H1 (cell line): ENCODE measurements at regions not wholly inside any gene's neighbourhood (a gene's known extent, or its start where the extent isn't known, plus 50 kb on each side); places are given as distances from the start of the nearest gene placed in this dataset.

Experiments
- CTCF ChIA-PET: fragments of 300-600 bp; sonication (Branson Sonifier 250); formaldehyde crosslinking; loops from one replicate; lab custom pipeline; 2021; ENCODE audit not compliant: partially characterized antibody; lab: Charles Lee
- POLR2A ChIA-PET: fragments of 300-600 bp; sonication (Branson Sonifier 250); formaldehyde crosslinking; loops from one replicate; lab custom pipeline; 2021; ENCODE audit warnings: inconsistent platforms; ENCODE audit not compliant: partially characterized antibody; lab: Charles Lee
- DNase-seq, 2 experiments: peaks; one replicate each; pipeline versions ENCODE4 v3.0.0 to v3.0.0-alpha.2; 2010 to 2022; ENCODE audit warnings: low spot score in 2 of 2, low read depth in 1 of 2, mixed read lengths in 1 of 2
- FAIRE-seq: peaks from 2 replicates; lab custom pipeline; 2011; peaks lifted over from hg19 to GRCh38; lab: Jason Lieb, UNC
- H2AFZ ChIP-seq: 2 replicates; pipeline ENCODE4 v1.8.1; 2012; ENCODE audit warnings: low read length, inconsistent platforms
- H2AK5ac ChIP-seq: 2 replicates; pipeline ENCODE4 v1.6.1; 2013; ENCODE audit warnings: low read depth, low read length
- H2BK120ac ChIP-seq: replicated peaks from 2 replicates; pipeline ENCODE3; 2013; ENCODE audit warnings: low read depth, low read length, inconsistent platforms
- H2BK12ac ChIP-seq: 2 replicates; pipeline ENCODE4 v1.6.1; 2013; ENCODE audit warnings: low read depth, low read length
- H2BK15ac ChIP-seq: 2 replicates; pipeline ENCODE4 v1.6.1; 2013; ENCODE audit warnings: low read length
- H2BK20ac ChIP-seq: 2 replicates; pipeline ENCODE4 v1.6.1; 2013; ENCODE audit warnings: low read length
- H2BK5ac ChIP-seq: 2 replicates; pipeline ENCODE4 v1.6.1; 2013; ENCODE audit warnings: low read depth, low read length
- H3K14ac ChIP-seq: 2 replicates; pipeline ENCODE4 v1.6.1; 2013; ENCODE audit warnings: inconsistent platforms; ENCODE audit not compliant: insufficient read length
- H3K18ac ChIP-seq: 2 replicates; pipeline ENCODE4 v1.6.1; 2013; ENCODE audit warnings: low read length; ENCODE audit errors: extremely low read depth
- H3K23ac ChIP-seq: 2 replicates; pipeline ENCODE4 v1.6.1; 2013; ENCODE audit warnings: inconsistent platforms; ENCODE audit not compliant: insufficient read length
- H3K23me2 ChIP-seq: 2 replicates; pipeline ENCODE4 v1.6.1; 2013; ENCODE audit warnings: low read depth, low read length
- H3K27ac ChIP-seq: 2 replicates; pipeline ENCODE4 v1.6.1; 2011; ENCODE audit warnings: low read depth, low read length, inconsistent platforms
- H3K27me3 ChIP-seq, 4 experiments: replicated peaks in 1 of 4; 1 replicate in 1 of 4; 2 replicates in 3 of 4; pipeline versions ENCODE4 v1.6.1 to v1.8.1; 2011 to 2013; ENCODE audit warnings: low read length in 3 of 4, mild to moderate bottlenecking in 3 of 4, inconsistent platforms in 2 of 4, mixed read lengths in 2 of 4, moderate library complexity in 1 of 4; ENCODE audit not compliant: control insufficient read depth in 3 of 4, insufficient read depth in 3 of 4; ENCODE audit errors: extremely low read depth in 1 of 4
- H3K36me3 ChIP-seq, 4 experiments: 2 replicates each; pipeline versions ENCODE4 v1.6.1 to v1.8.1; 2011 to 2013; ENCODE audit warnings: mild to moderate bottlenecking in 4 of 4, low read length in 3 of 4, moderate library complexity in 2 of 4, control low read depth in 1 of 4, inconsistent platforms in 1 of 4; ENCODE audit not compliant: insufficient read depth in 4 of 4, control insufficient read depth in 2 of 4
- H3K4ac ChIP-seq: replicated peaks from 2 replicates; pipeline ENCODE3; 2013; ENCODE audit warnings: low read length, low read depth, mixed read lengths, inconsistent platforms; ENCODE audit not compliant: insufficient read length
- H3K4me1 ChIP-seq, 4 experiments: replicated peaks in 1 of 4; 1 replicate in 1 of 4; 2 replicates in 3 of 4; pipeline versions ENCODE4 v1.6.1 to v1.8.1; 2011 to 2013; ENCODE audit warnings: low read length in 3 of 4, inconsistent platforms in 2 of 4, mixed read lengths in 1 of 4; ENCODE audit not compliant: insufficient read depth in 4 of 4, control insufficient read depth in 3 of 4
- H3K4me2 ChIP-seq, 2 experiments: 2 replicates each; pipeline versions ENCODE4 v1.6.1 to v1.8.1; 2011 to 2013; ENCODE audit warnings: low read depth in 2 of 2, low read length in 2 of 2, control low read depth in 1 of 2, inconsistent platforms in 1 of 2, mild to moderate bottlenecking in 1 of 2; ENCODE audit not compliant: insufficient read depth in 1 of 2
- H3K4me3 ChIP-seq, 4 experiments: fragments of 200-600, 300-600 bp in 1 of 4; sonication (generic), shearing (Covaris generic), sonication (Bioruptor Twin) in 1 of 4; 2 replicates each; pipeline versions ENCODE4 v1.5.1 to v1.8.1; 2011 to 2016; ENCODE audit warnings: low read length in 4 of 4, low read depth in 3 of 4, control low read depth in 2 of 4, inconsistent platforms in 2 of 4, mild to moderate bottlenecking in 2 of 4, mixed read lengths in 1 of 4, moderate library complexity in 1 of 4; ENCODE audit not compliant: insufficient read depth in 2 of 4; ENCODE audit errors: extremely low read depth in 1 of 4
- H3K56ac ChIP-seq: replicated peaks from 2 replicates; pipeline ENCODE3; 2013; ENCODE audit warnings: low read depth, mild to moderate bottlenecking, mixed read lengths, low read length, inconsistent platforms; ENCODE audit not compliant: insufficient read length
- H3K79me1 ChIP-seq: 2 replicates; pipeline ENCODE4 v1.6.1; 2013; ENCODE audit warnings: low read depth, low read length, control low read depth
- H3K79me2 ChIP-seq, 2 experiments: 2 replicates each; pipeline versions ENCODE4 v1.6.1 to v1.8.1; 2012 to 2013; ENCODE audit warnings: low read length in 2 of 2, mild to moderate bottlenecking in 2 of 2, inconsistent platforms in 1 of 2; ENCODE audit not compliant: insufficient read depth in 2 of 2, control insufficient read depth in 1 of 2
- H3K9ac ChIP-seq, 4 experiments: replicated peaks in 1 of 4; 1 replicate in 1 of 4; 2 replicates in 3 of 4; pipeline versions ENCODE4 v1.6.1 to v1.8.1; 2011 to 2013; ENCODE audit warnings: low read depth in 3 of 4, low read length in 3 of 4, control low read depth in 2 of 4, mild to moderate bottlenecking in 2 of 4, moderate library complexity in 2 of 4, inconsistent platforms in 1 of 4; ENCODE audit errors: extremely low read depth in 1 of 4
- H3K9me3 ChIP-seq, 2 experiments: 2 replicates each; pipeline versions ENCODE4 v1.6.1 to v1.8.1; 2012 to 2013; ENCODE audit warnings: mild to moderate bottlenecking in 2 of 2, moderate library complexity in 2 of 2, control low read depth in 1 of 2, inconsistent platforms in 1 of 2, low read depth in 1 of 2, low read length in 1 of 2, mixed read lengths in 1 of 2; ENCODE audit not compliant: insufficient read depth in 2 of 2
- H4K20me1 ChIP-seq, 2 experiments: replicated peaks in 1 of 2; 2 replicates each; pipeline versions ENCODE3 to v1.8.1; 2011 to 2013; ENCODE audit warnings: inconsistent platforms in 2 of 2, low read length in 2 of 2, mild to moderate bottlenecking in 1 of 2; ENCODE audit not compliant: insufficient read depth in 2 of 2, control insufficient read depth in 1 of 2
- H4K5ac ChIP-seq: 2 replicates; pipeline ENCODE4 v1.6.1; 2013; ENCODE audit warnings: low read length, low read depth, mixed read lengths, inconsistent platforms; ENCODE audit not compliant: insufficient read length
- H4K8ac ChIP-seq: 2 replicates; pipeline ENCODE4 v1.8.0; 2013; ENCODE audit warnings: mild to moderate bottlenecking, moderate library complexity, low read length, inconsistent platforms; ENCODE audit not compliant: insufficient read depth; ENCODE audit errors: extremely low read depth
- H4K91ac ChIP-seq: replicated peaks from 2 replicates; pipeline ENCODE3; 2013; ENCODE audit warnings: low read length, mixed read lengths, inconsistent platforms; ENCODE audit not compliant: insufficient read length
- CHD1 ChIP-seq: IDR thresholded peaks from 2 replicates; pipeline ENCODE4 v1.6.1; 2012; ENCODE audit warnings: low read depth, low read length, improper control_type of control experiment
- CHD2 ChIP-seq: IDR thresholded peaks from 2 replicates; pipeline ENCODE4 v1.6.1; 2012; ENCODE audit warnings: low read length, improper control_type of control experiment
- CTBP2 ChIP-seq: IDR thresholded peaks from 2 replicates; pipeline ENCODE4 v1.7.0; 2011; ENCODE audit warnings: borderline replicate concordance, mild to moderate bottlenecking, moderate library complexity, mixed read lengths, low read length; ENCODE audit not compliant: insufficient read depth, insufficient read length
- EZH2 ChIP-seq: fragments of 200-600 bp; sonication (generic); IDR thresholded peaks from 2 replicates; pipeline ENCODE4 v1.7.1; 2012; ENCODE audit warnings: low read depth, mild to moderate bottlenecking, moderate library complexity, low read length, inconsistent platforms; ENCODE audit not compliant: severe bottlenecking
- GABPA ChIP-seq: IDR thresholded peaks from 2 replicates; pipeline ENCODE4 v1.6.1; 2011; ENCODE audit warnings: mild to moderate bottlenecking, low read length, moderate library complexity, borderline replicate concordance; ENCODE audit not compliant: insufficient read depth
- HDAC6 ChIP-seq: IDR thresholded peaks from one replicate; pipeline ENCODE4 v1.7.1; 2012; ENCODE audit warnings: low read depth, mild to moderate bottlenecking, inconsistent platforms, low read length, moderate library complexity
- JUN ChIP-seq: IDR thresholded peaks from 2 replicates; pipeline ENCODE4 v1.6.1; 2011; ENCODE audit warnings: low read depth, mild to moderate bottlenecking, improper control_type of control experiment, low read length
- KDM5A ChIP-seq: fragments of 200-600 bp; IDR thresholded peaks from 2 replicates; pipeline ENCODE4 v1.7.1; 2012; ENCODE audit warnings: mild to moderate bottlenecking, low read length, inconsistent platforms, mixed read lengths
- NANOG ChIP-seq: IDR thresholded peaks from 2 replicates; pipeline ENCODE4 v1.6.1; 2011; ENCODE audit warnings: low read length, low read depth, mild to moderate bottlenecking, inconsistent platforms; ENCODE audit not compliant: insufficient read depth, poor library complexity, severe bottlenecking
- POLR2A ChIP-seq, 2 experiments: IDR thresholded peaks; 1 replicate in 1 of 2; 2 replicates in 1 of 2; pipeline ENCODE4 v1.6.1; 2011; ENCODE audit warnings: low read depth in 2 of 2, low read length in 2 of 2, mild to moderate bottlenecking in 2 of 2; ENCODE audit errors: control extremely low read depth in 1 of 2
- RAD21 ChIP-seq, 2 experiments: IDR thresholded peaks in 1 of 2; conservative IDR thresholded peaks in 1 of 2; 2 replicates each; pipeline ENCODE4 v1.6.1; 2011; ENCODE audit warnings: low read depth in 2 of 2, low read length in 2 of 2, improper control_type of control experiment in 1 of 2, inconsistent platforms in 1 of 2, mild to moderate bottlenecking in 1 of 2, moderate library complexity in 1 of 2
- RXRA ChIP-seq: IDR thresholded peaks from 2 replicates; pipeline ENCODE4 v1.6.1; 2011; ENCODE audit warnings: low read depth, mild to moderate bottlenecking, low read length, moderate library complexity; ENCODE audit not compliant: insufficient read depth
- SP4 ChIP-seq: IDR thresholded peaks from 2 replicates; pipeline ENCODE4 v1.6.1; 2012; ENCODE audit warnings: low read length, inconsistent platforms
- SUZ12 ChIP-seq: fragments of 200-600 bp; sonication (generic); IDR thresholded peaks from 2 replicates; pipeline ENCODE4 v1.6.1; 2012; ENCODE audit warnings: mild to moderate bottlenecking, inconsistent platforms, low read length, moderate library complexity, mixed read lengths
- TCF12 ChIP-seq: IDR thresholded peaks from 2 replicates; pipeline ENCODE4 v1.6.1; 2011; ENCODE audit warnings: low read depth, mild to moderate bottlenecking, low read length
- TEAD4 ChIP-seq: IDR thresholded peaks from 2 replicates; pipeline ENCODE4 v1.6.1; 2012; ENCODE audit warnings: low read depth, low read length, inconsistent platforms, mixed read lengths

DNA sequence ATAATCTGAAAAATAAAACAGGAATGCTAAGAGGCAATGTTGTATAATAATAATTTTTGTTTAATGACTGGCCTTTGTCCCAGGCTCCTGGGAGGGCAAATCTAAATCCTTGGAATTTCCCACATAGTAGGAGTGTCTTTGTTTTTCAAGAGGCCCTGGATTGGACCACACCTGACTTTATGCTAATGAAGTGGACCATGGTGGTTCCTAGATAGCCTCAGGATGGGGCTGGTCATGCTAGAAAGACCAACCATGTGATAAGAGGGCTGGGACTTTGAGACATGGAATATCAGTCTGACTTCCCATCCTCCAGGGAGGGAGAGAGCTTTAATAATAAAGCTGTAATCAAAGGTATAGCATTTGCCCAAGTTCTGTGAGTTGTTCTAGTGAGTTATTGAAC, 138.2 kb upstream of the RAB4A start:
- no peaks in the 10 kb centered on the region for H3K79me2 ChIP-seq
- H3K9me3 ChIP-seq = peaks cover 9 to 13% of the 10 kb centered on the region in 2 experiments
- FAIRE-seq (no peak), DNase-seq (no peak)
- H2BK120ac ChIP-seq = no peak overlapping the region
- no peak overlapping the region for H3K56ac ChIP-seq
- no peak overlapping the region for H2BK12ac ChIP-seq
- no peak overlapping the region for H3K4ac ChIP-seq
- no peaks in the 10 kb centered on the region for H3K36me3 ChIP-seq
- H2BK5ac ChIP-seq = no peak overlapping the region
- H3K79me1 ChIP-seq = no peaks in the 10 kb centered on the region
- H2AFZ ChIP-seq = no peak overlapping the region
- no peak overlapping the region for H4K5ac ChIP-seq
- H3K14ac ChIP-seq = no peak overlapping the region
- H3K4me2 ChIP-seq = no peak overlapping the region
- H3K23ac ChIP-seq = no peak overlapping the region
- no peak overlapping the region for H2BK20ac ChIP-seq
- CTCF ChIA-PET = no interaction called here
- no peaks in the 10 kb centered on the region for H4K20me1 ChIP-seq
- H4K8ac ChIP-seq = no peak overlapping the region
- H2AK5ac ChIP-seq = no peak overlapping the region
- no peaks in the 10 kb centered on the region; a peak in 2 of 7 replicates for H3K27me3 ChIP-seq
- H3K9ac ChIP-seq = no peak overlapping the region
- H2BK15ac ChIP-seq = no peak overlapping the region
- H3K23me2 ChIP-seq = no peaks in the 10 kb centered on the region
- no peak overlapping the region for H3K18ac ChIP-seq
- H3K4me3 ChIP-seq = no peak overlapping the region
- POLR2A ChIA-PET = no interaction called here
- H3K4me1 ChIP-seq = no peaks in the 10 kb centered on the region; a peak in 2 of 7 replicates
- H3K27ac ChIP-seq = no peak overlapping the region
- no peak overlapping the region for H4K91ac ChIP-seq
- no peak for TF ChIP-seq SP4
- TF ChIP-seq CTBP2 = no peak
- no peak for TF ChIP-seq SUZ12
- no peak for TF ChIP-seq RAD21 (IDR thresholded peaks at IDR 0.05 in 1 of 2, conservative IDR thresholded peaks at IDR 0.05 in 1 of 2; ENCODE audit: low read depth in 2 of 2, low read length in 2 of 2)
- TF ChIP-seq TCF12 = no peak
- no peak for TF ChIP-seq CHD2
- no peak for TF ChIP-seq HDAC6
- TF ChIP-seq TEAD4 = no peak
- no peak for TF ChIP-seq CHD1
- TF ChIP-seq EZH2 = no peak
- no peak for TF ChIP-seq GABPA
- TF ChIP-seq POLR2A (IDR thresholded peaks at IDR 0.05; ENCODE audit: control extremely low read depth in 1 of 2, low read depth in 2 of 2, low read length in 2 of 2) = no peak
- no peak for TF ChIP-seq RXRA
- TF ChIP-seq NANOG = no peak
- no peak for TF ChIP-seq KDM5A
- TF ChIP-seq JUN = no peak
